MV-4-11 (cell line): ENCODE measurements at regions not wholly inside any gene's neighbourhood (a gene's known extent, or its start where the extent isn't known, plus 50 kb on each side); places are given as distances from the start of the nearest gene placed in this dataset.

Experiments used
- DNase-seq: peaks from one replicate; lab custom pipeline; 2025; lab: John Stamatoyannopoulos, UW

GRCh38 chr18:78115896-78116561, 863.6 kb upstream of the SALL3 start:
- no peak for DNase-seq

GRCh38 chr18:78123144-78123909, 856.3 kb upstream of the SALL3 start:
- no peak for DNase-seq

GRCh38 chr18:78123926-78124797, 855.5 kb upstream of the SALL3 start:
- DNase-seq: no peak

DNA sequence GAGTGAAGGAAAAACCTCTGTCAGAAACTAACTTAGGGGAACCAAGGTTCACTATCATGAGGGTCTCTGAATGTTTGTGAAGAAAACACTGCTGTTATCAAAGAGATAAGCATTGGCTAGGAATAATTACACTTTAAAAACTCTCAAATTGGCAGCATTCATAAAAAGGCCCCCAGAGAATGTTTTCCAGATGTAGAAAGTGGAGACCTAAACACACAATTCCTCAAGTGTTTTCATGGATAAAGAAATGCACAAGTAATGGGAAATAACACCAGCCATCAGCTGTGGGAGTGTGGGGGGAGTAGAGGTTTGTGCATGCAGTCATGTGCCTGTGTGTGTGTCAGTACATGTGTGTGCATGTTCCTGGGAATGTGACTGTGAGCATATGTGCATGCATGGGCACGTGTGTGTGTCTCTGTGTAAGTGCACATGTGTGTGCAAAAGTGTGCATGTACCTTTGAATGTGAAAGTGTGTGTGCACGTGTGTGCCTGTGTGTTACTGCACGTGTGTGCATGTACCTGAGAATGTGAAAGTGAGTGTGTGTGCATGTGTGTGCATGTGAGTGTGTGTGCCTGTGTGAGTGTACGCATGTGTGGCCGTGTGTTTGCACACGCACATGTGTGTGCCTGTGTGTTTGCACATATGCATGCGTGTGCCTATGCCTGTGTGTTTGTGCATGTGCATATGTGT, 854.3 kb upstream of the SALL3 start:
- DNase-seq: no peak

DNA sequence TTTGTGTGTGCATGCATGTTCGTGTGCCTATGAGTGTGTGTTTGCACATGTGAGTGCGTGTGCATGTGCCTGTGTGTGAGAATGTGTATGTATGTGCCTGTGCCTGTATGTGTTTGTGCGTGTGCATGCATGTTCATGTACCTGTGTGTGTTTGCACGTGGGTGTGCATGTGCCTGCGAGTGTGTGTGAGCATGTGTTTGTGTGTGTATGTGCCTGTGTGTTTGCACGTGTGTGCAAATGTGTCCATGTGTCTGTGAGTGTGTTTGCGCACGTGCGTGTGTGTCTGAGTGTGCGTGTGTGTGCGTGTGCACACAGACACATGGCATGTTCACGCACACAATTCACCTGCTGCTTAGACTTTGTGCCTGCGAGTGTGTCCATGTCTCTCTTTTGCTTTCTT, 853.5 kb upstream of the SALL3 start:
- no peak for DNase-seq

- DNase-seq: no peak
Observed at GRCh38 chr18:78126536-78126935, 853.1 kb upstream of the SALL3 start.

GRCh38 chr18:78127041-78127440, 852.6 kb upstream of the SALL3 start:
- DNase-seq: no peak

DNA sequence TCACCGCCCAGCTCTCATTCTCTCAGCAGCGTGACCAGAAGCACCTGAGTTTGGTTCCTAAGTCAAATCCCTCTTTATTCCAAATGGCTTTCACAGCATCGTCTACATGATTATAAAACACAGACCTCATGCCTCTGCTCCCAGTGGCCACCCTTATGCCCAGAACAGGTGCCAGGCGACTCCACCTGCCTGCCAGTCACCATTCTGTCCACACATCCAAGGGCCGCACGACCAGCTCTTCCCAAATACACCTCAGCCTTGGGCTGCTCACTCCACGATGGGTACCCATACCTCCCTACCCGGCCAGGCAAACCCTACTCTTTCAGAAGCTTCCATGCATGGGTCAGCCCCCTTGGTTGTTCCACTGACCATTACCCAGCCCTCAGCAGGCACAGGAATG, 851.6 kb upstream of the SALL3 start:
- no peak for DNase-seq

- DNase-seq: no peak
Observed at GRCh38 chr18:78129260-78129659, 850.4 kb upstream of the SALL3 start.

DNA sequence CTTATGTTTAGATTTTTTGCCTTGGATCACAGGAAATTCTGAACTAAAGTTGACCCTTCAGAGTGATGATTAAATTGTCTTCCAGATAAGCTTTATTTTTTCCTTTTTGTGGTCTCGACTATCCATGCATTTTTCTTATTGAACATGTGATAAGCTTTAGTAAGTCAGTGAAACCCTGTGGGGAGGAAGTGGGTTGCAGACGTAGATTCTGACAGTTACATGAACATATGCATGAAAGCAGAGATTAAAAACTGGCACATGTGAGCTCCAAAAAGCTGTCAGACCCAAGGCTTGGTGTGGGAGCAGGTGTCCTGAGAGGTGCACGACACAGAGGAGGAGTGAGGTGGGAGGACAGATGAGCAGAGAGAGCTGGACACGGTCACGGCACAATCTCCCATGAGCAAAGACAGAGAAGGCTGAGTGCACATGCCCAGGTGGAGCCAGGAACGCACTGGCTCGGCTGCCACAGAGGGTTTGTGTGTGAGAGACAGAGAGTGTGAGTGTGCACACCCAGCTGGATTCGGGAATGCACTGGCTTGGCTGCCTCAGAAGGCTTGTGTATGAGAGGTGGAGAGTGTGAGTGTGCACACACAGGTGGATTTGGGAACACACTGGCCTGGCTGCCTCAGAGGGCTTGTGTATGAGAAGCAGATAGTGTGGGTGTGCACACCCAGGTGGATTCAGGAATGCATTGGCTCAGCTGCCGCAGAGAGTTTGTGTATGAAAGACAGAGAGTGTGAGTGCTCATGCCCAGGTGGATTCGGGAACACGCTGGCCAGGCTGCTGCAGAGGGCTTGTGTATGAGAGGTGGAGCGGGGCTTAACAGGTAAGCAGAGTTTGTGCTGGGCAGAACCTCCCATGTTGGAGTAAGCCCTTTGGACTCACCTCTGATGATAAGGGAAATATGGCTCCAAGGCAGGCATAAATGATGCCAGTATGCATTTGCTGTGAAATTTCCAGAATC, 849.1 kb upstream of the SALL3 start:
- no peak for DNase-seq

GRCh38 chr18:78133729-78134128, 845.9 kb upstream of the SALL3 start:
- DNase-seq: no peak

DNA sequence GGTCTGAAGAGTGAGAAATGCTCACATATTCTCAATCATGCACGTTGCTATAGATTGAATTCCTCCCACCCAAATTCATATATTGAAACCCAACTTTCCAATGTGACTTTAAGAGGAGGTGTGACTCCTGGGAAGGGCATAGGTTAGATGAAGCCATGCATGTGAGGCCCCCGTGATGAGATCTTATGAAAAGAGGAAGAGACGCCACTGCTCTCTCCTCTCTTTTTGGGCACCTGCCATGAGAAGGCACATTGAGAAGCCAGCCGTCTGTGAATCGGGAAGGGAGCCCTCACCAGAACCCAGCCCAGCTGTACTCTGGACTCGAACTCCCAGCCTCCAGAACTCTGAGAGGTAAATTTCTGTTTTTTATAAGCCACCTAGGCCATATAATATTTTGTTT, 842.6 kb upstream of the SALL3 start:
- no peak for DNase-seq

- DNase-seq: no peak
Observed at GRCh38 chr18:78138983-78139496, 840.6 kb upstream of the SALL3 start.

DNA sequence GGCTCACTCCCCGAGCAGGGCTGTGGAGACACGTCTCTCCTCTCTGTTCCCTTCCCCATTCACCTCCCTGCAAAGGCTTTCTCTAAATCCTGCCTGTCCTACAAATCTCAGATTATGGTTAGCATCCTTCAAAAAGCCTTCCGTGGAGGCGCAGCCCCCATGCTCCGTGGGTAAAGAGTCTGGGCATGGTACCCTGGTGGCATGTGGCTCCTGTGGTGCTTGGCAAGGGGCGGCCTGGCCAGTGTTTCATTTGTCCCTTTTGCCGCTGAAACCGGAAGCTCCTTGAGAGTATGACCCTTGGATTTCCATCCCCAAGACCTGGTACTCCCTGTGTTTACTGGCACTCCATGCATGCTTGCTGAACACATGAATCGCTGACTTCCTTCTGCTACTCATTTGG, 839.3 kb upstream of the SALL3 start:
- DNase-seq: no peak

GRCh38 chr18:78144669-78145068, 834.9 kb upstream of the SALL3 start:
- DNase-seq: no peak

GRCh38 chr18:78145096-78145495, 834.5 kb upstream of the SALL3 start:
- no peak for DNase-seq

DNA sequence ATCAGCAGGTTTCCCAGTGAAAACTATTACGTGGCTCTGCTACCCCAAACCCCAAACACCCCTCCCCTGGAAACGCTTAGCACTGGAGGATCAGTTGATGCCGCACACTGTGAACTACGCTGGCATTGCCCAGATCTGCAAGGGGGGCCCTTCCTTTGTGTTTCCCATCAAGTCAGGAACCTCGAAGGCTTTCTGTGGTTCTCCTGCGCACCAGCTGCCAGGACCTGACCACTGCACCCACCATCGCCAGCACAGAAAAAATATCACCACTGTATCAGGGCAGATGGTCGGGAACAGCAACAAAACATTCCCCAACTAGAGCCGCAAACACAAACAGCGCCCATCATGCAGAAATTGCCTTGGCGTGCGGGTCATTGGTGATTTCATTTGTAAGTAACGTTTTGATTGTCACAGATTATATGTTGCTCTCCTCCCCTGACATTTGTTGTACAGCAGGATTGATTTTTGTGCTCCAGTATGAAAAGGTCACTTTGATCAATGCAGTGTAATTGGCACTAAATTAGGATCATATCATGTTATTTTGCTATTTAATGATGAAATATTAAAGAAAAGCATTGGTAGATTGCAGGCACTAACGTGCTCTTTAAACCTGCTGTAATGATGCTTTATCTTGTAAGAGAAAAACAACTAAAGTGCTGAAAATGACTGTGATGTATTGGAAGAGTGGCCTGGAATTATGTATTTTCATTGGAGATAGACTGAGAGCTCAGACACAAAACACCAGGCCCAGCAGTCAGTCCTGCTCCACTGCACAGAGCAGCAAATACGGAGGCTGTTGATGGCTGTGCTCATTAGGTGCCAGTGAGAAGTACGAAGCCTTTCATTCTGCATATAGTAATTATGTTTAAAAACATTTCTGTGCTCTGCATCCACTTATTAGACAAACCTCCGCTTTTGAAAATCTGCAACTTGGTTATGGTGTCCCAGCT, 833.2 kb upstream of the SALL3 start:
- DNase-seq: no peak

- no peak for DNase-seq
Observed at GRCh38 chr18:78150590-78150989, 829.0 kb upstream of the SALL3 start.

DNA sequence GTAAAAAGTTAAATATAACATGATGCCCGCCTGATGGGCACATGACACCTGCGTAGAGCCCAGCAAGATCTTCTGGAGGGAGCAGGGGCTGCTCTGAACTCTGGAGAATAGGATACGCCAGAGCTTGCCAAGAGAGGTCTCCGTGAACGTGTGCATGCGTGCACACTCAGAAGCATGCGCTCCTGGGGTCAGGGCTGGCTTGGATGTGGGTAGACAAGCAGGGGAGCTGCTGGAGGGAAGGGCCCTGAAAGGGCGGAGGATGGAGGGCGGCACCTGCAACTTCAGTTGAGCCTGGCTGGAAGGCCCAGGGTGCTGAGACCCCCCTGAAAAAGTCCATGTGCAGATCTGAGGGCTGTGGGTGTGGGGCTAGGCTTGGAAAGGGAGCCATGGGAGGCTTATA, 828.4 kb upstream of the SALL3 start:
- DNase-seq: no peak
